HG03064 (cell line): ENCODE measurements at regions not wholly inside any gene's neighbourhood (a gene's known extent, or its start where the extent isn't known, plus 50 kb on each side); places are given as distances from the start of the nearest gene placed in this dataset.

ENCODE experiments used
- ATAC-seq: cut with Tn5 transposase; IDR thresholded peaks from one replicate; pipeline ENCODE4 v1.9.1; 2021; ENCODE audit warnings: low read depth; ENCODE audit not compliant: unreplicated experiment

GRCh38 chr7:84637568-84638338, 443.2 kb upstream of the SEMA3A start:
- no peak for ATAC-seq

- ATAC-seq = no peak
These were observed 437.3 kb upstream of the SEMA3A start for GRCh38 chr7:84631913-84632312.

GRCh38 chr7:84629640-84630318, 435.2 kb upstream of the SEMA3A start:
- no peak for ATAC-seq

GRCh38 chr7:84629216-84629615, 434.6 kb upstream of the SEMA3A start:
- ATAC-seq = no peak

GRCh38 chr7:84627250-84627649, 432.7 kb upstream of the SEMA3A start:
- no peak for ATAC-seq

- ATAC-seq = no peak
These were observed 430.3 kb upstream of the SEMA3A start for GRCh38 chr7:84624927-84625326.

GRCh38 chr7:84624527-84624926, 429.9 kb upstream of the SEMA3A start:
- no peak for ATAC-seq

GRCh38 chr7:84617265-84618030, 422.9 kb upstream of the SEMA3A start:
- ATAC-seq = no peak

- ATAC-seq = no peak
These were observed 420.4 kb upstream of the SEMA3A start for GRCh38 chr7:84614821-84615501.

GRCh38 chr7:84612981-84613681, 418.5 kb upstream of the SEMA3A start:
- ATAC-seq = no peak

GRCh38 chr7:84611391-84611790, 416.8 kb upstream of the SEMA3A start:
- ATAC-seq = no peak

GRCh38 chr7:84610390-84610789, 415.8 kb upstream of the SEMA3A start:
- no peak for ATAC-seq

GRCh38 chr7:84605301-84605700, 410.7 kb upstream of the SEMA3A start:
- ATAC-seq = no peak

GRCh38 chr7:84603545-84603944, 409.0 kb upstream of the SEMA3A start:
- ATAC-seq = no peak

- ATAC-seq = no peak
These were observed 400.4 kb upstream of the SEMA3A start for GRCh38 chr7:84595026-84595425.

- no peak for ATAC-seq
These were observed 397.3 kb upstream of the SEMA3A start for GRCh38 chr7:84591897-84592296.

- no peak for ATAC-seq
These were observed 394.4 kb upstream of the SEMA3A start for GRCh38 chr7:84589012-84589411.

- no peak for ATAC-seq
These were observed 388.7 kb upstream of the SEMA3A start for GRCh38 chr7:84583331-84583730.

- ATAC-seq = no peak
These were observed 388.2 kb upstream of the SEMA3A start for GRCh38 chr7:84582747-84583146.

GRCh38 chr7:84578825-84579224, 384.2 kb upstream of the SEMA3A start:
- ATAC-seq = no peak
